HG03520 (cell line): ENCODE measurements at regions not wholly inside any gene's neighbourhood (a gene's known extent, or its start where the extent isn't known, plus 50 kb on each side); places are given as distances from the start of the nearest gene placed in this dataset.
"Not testable (repeated sequence)": the region's sequence is repeated elsewhere in the genome, so short reads cannot be mapped to it uniquely, and the experiment has no call there.

ENCODE experiments used
- ATAC-seq: cut with Tn5 transposase; IDR thresholded peaks from one replicate; pipeline ENCODE4 v1.9.1; 2021; ENCODE audit warnings: mild to moderate bottlenecking, moderate library complexity; ENCODE audit not compliant: unreplicated experiment

- no peak for ATAC-seq
These were observed 335.1 kb upstream of the MBL2 start for GRCh38 chr10:53107711-53108110.

- ATAC-seq = no peak
These were observed 329.8 kb upstream of the MBL2 start for GRCh38 chr10:53102424-53102823.

- ATAC-seq = no peak
These were observed 321.3 kb upstream of the MBL2 start for GRCh38 chr10:53093878-53094277.

GRCh38 chr10:53091574-53091973 is 319.0 kb upstream of the MBL2 start:
- ATAC-seq = no peak

- no peak for ATAC-seq
These were observed 316.4 kb upstream of the MBL2 start for GRCh38 chr10:53088961-53089360.

GRCh38 chr10:53079283-53079682 is 306.7 kb upstream of the MBL2 start:
- no peak for ATAC-seq

- ATAC-seq = no peak
These were observed 304.4 kb upstream of the MBL2 start for GRCh38 chr10:53076948-53077347.

GRCh38 chr10:53075469-53075868 is 302.9 kb upstream of the MBL2 start:
- no peak for ATAC-seq

- ATAC-seq = no peak
These were observed 299.6 kb upstream of the MBL2 start for GRCh38 chr10:53072144-53072543.

GRCh38 chr10:53071505-53072125 is 299.0 kb upstream of the MBL2 start:
- no peak for ATAC-seq

GRCh38 chr10:53069013-53069412 is 296.4 kb upstream of the MBL2 start:
- ATAC-seq = no peak

GRCh38 chr10:53064614-53065013 is 292.0 kb upstream of the MBL2 start:
- ATAC-seq = no peak

GRCh38 chr10:53063805-53064204 is 291.2 kb upstream of the MBL2 start:
- ATAC-seq = no peak

GRCh38 chr10:53052521-53053164 is 280.1 kb upstream of the MBL2 start:
- ATAC-seq = no peak

GRCh38 chr10:53045315-53045714 is 272.7 kb upstream of the MBL2 start:
- ATAC-seq = no peak

- not testable (repeated sequence) for ATAC-seq
These were observed 263.2 kb upstream of the MBL2 start for GRCh38 chr10:53035823-53036222.

GRCh38 chr10:53033396-53033795 is 260.8 kb upstream of the MBL2 start:
- ATAC-seq = no peak

GRCh38 chr10:53029872-53030849 is 257.6 kb upstream of the MBL2 start:
- not testable (repeated sequence) for ATAC-seq

- ATAC-seq = no peak
These were observed 256.9 kb upstream of the MBL2 start for GRCh38 chr10:53029449-53029848.

- not testable (repeated sequence) for ATAC-seq
These were observed 253.2 kb upstream of the MBL2 start for GRCh38 chr10:53025765-53026164.

GRCh38 chr10:53025172-53025711 is 252.7 kb upstream of the MBL2 start:
- ATAC-seq = no peak
